ENCODE measurements at regions not wholly inside any gene's neighbourhood (a gene's known extent, or its start where the extent isn't known, plus 50 kb on each side); places are given as distances from the start of the nearest gene placed in this dataset.
A peak's percentile ranks its signal among the peaks of the same experiment; 100 is the strongest.

- Histone ChIP-seq H4K20me1 (ENCODE audit: insufficient read depth) (no peaks in the 10 kb centered on the region), H3K36me3 (ENCODE audit: low read depth) (no peaks in the 10 kb centered on the region), H2AFZ (peak overlapping the region; percentile 50), H3K27ac (no peak overlapping the region), H3K9me2 (ENCODE audit: insufficient read depth) (no peaks in the 10 kb centered on the region), H3F3A (ENCODE audit: insufficient read depth) (no peaks in the 10 kb centered on the region), H3K9ac (no peak overlapping the region), H3K4me1 (ENCODE audit: insufficient read depth) (peaks cover 9% of the 10 kb centered on the region; the same call in 1 of the 2 replicates), H3K4me3 (no peak overlapping the region), H3K9me3 (ENCODE audit: low read depth) (no peaks in the 10 kb centered on the region), H3K4me2 (ENCODE audit: unreplicated experiment) (peak overlapping the region; percentile 39), H3K27me3 (replicated peaks; ENCODE audit: insufficient read depth) (no peaks in the 10 kb centered on the region), H3K79me2 (ENCODE audit: insufficient read depth) (no peaks in the 10 kb centered on the region)
- TF ChIP-seq EZH2 (IDR thresholded peaks at IDR 0.05; ENCODE audit: insufficient read depth, poor library complexity, severe bottlenecking) (no peak), EZH2phosphoT487 (IDR thresholded peaks at IDR 0.05; ENCODE audit: insufficient read depth, low read depth) (no peak)
- 38 to 46% methylated on average over 4 of the region's 4 CpGs for WGBS, 2 experiments (ENCODE audit: low coverage in 1 of 2, low lambda C conversion rate in 2 of 2, missing lambda C conversion rate in 2 of 2)
- in situ Hi-C loops (cut with MboI): no loop called here
- peak; percentile 41 for DNase-seq
Measured at GRCh38 chr11:23688835-23689234, 808.0 kb upstream of the LUZP2 start.

- no peak for TF ChIP-seq EZH2 (IDR thresholded peaks at IDR 0.05; ENCODE audit: insufficient read depth, poor library complexity, severe bottlenecking)
- in situ Hi-C loops (cut with MboI): no loop called here
- no peaks in the 10 kb centered on the region for H3K79me2 ChIP-seq (ENCODE audit: insufficient read depth)
Measured at GRCh38 chr11:23696688-23697415, 800.0 kb upstream of the LUZP2 start.

GRCh38 chr11:23704183-23704582 is 792.7 kb upstream of the LUZP2 start:
- no peak overlapping the region for H2AFZ ChIP-seq
- no peaks in the 10 kb centered on the region for H3K9me3 ChIP-seq (ENCODE audit: low read depth)
- no peaks in the 10 kb centered on the region; the same call in 1 of the 2 replicates for H3K9me2 ChIP-seq (ENCODE audit: insufficient read depth)
- no peaks in the 10 kb centered on the region for H3K36me3 ChIP-seq (ENCODE audit: low read depth)
- H3K4me3 ChIP-seq: no peak overlapping the region
- H3K4me2 ChIP-seq (ENCODE audit: unreplicated experiment): no peak overlapping the region
- no peak for TF ChIP-seq EZH2 (IDR thresholded peaks at IDR 0.05; ENCODE audit: insufficient read depth, poor library complexity, severe bottlenecking)
- TF ChIP-seq EZH2phosphoT487 (IDR thresholded peaks at IDR 0.05; ENCODE audit: insufficient read depth, low read depth): no peak
- no peaks in the 10 kb centered on the region for H4K20me1 ChIP-seq (ENCODE audit: insufficient read depth)
- in situ Hi-C loops (cut with MboI): no loop called here
- 24 to 36% methylated on average over 1 of the region's 1 CpG for WGBS, 2 experiments (ENCODE audit: low coverage in 1 of 2, low lambda C conversion rate in 2 of 2, missing lambda C conversion rate in 2 of 2)
- no peaks in the 10 kb centered on the region for H3K27me3 ChIP-seq (replicated peaks; ENCODE audit: insufficient read depth)
- H3K4me1 ChIP-seq (ENCODE audit: insufficient read depth): no peaks in the 10 kb centered on the region
- no peaks in the 10 kb centered on the region for H3K79me2 ChIP-seq (ENCODE audit: insufficient read depth)
- H3F3A ChIP-seq (ENCODE audit: insufficient read depth): no peaks in the 10 kb centered on the region
- DNase-seq: no peak
- no peak overlapping the region for H3K9ac ChIP-seq
- no peak overlapping the region for H3K27ac ChIP-seq

More at GRCh38 chr11:23696688-23697415, 800.0 kb upstream of the LUZP2 start:
- H2AFZ ChIP-seq: no peak overlapping the region
- no peak overlapping the region for H3K4me3 ChIP-seq
- no peak overlapping the region for H3K27ac ChIP-seq
- no peaks in the 10 kb centered on the region for H3F3A ChIP-seq (ENCODE audit: insufficient read depth)
- no peak overlapping the region for H3K4me2 ChIP-seq (ENCODE audit: unreplicated experiment)
- no peak overlapping the region for H3K9ac ChIP-seq
- H3K4me1 ChIP-seq (ENCODE audit: insufficient read depth): no peaks in the 10 kb centered on the region
- no peaks in the 10 kb centered on the region; the same call in 1 of the 2 replicates for H3K9me2 ChIP-seq (ENCODE audit: insufficient read depth)
- DNase-seq: no peak
- no peaks in the 10 kb centered on the region for H4K20me1 ChIP-seq (ENCODE audit: insufficient read depth)
- no peaks in the 10 kb centered on the region for H3K36me3 ChIP-seq (ENCODE audit: low read depth)
- WGBS, 2 experiments (ENCODE audit: low coverage in 1 of 2, low lambda C conversion rate in 2 of 2, missing lambda C conversion rate in 2 of 2): 78 to 82% methylated on average over 5 of the region's 5 CpGs
- no peaks in the 10 kb centered on the region for H3K9me3 ChIP-seq (ENCODE audit: low read depth)
- H3K27me3 ChIP-seq (replicated peaks; ENCODE audit: insufficient read depth): no peaks in the 10 kb centered on the region

GRCh38 chr11:23711981-23712380 is 784.9 kb upstream of the LUZP2 start:
- Histone ChIP-seq H3K9me3 (ENCODE audit: low read depth) (no peaks in the 10 kb centered on the region), H3K9ac (no peak overlapping the region), H3K4me3 (no peak overlapping the region), H3F3A (ENCODE audit: insufficient read depth) (no peaks in the 10 kb centered on the region), H2AFZ (no peak overlapping the region), H3K4me1 (ENCODE audit: insufficient read depth) (no peaks in the 10 kb centered on the region), H4K20me1 (ENCODE audit: insufficient read depth) (no peaks in the 10 kb centered on the region), H3K9me2 (ENCODE audit: insufficient read depth) (no peaks in the 10 kb centered on the region), H3K27ac (no peak overlapping the region), H3K36me3 (ENCODE audit: low read depth) (no peaks in the 10 kb centered on the region), H3K4me2 (ENCODE audit: unreplicated experiment) (no peak overlapping the region), H3K27me3 (replicated peaks; ENCODE audit: insufficient read depth) (no peaks in the 10 kb centered on the region), H3K79me2 (ENCODE audit: insufficient read depth) (no peaks in the 10 kb centered on the region)
- 72 to 85% methylated on average over 1 of the region's 1 CpG for WGBS, 2 experiments (ENCODE audit: low coverage in 1 of 2, low lambda C conversion rate in 2 of 2, missing lambda C conversion rate in 2 of 2)
- no peak for DNase-seq
- in situ Hi-C loops (cut with MboI): no loop called here
- no peak for TF ChIP-seq EZH2phosphoT487 (IDR thresholded peaks at IDR 0.05; ENCODE audit: insufficient read depth, low read depth)
- TF ChIP-seq EZH2 (IDR thresholded peaks at IDR 0.05; ENCODE audit: insufficient read depth, poor library complexity, severe bottlenecking): no peak

Data from GM23248 (cell line).